ENCODE measurements at regions not wholly inside any gene's neighbourhood (a gene's known extent, or its start where the extent isn't known, plus 50 kb on each side); places are given as distances from the start of the nearest gene placed in this dataset.
"Not testable (repeated sequence)": the region's sequence is repeated elsewhere in the genome, so short reads cannot be mapped to it uniquely, and the experiment has no call there.

GRCh38 chr7:115585015-115585718 is 445.4 kb downstream of the TFEC start:
- Mint-ChIP-seq H3K4me1 (no peaks in the 10 kb centered on the region), H3K36me3 (no peaks in the 10 kb centered on the region), H3K27me3 (no peaks in the 10 kb centered on the region), H3K27ac (no peak overlapping the region), H3K9me3 (no peaks in the 10 kb centered on the region), H3K4me3 (no peak overlapping the region)

GRCh38 chr7:115582956-115583355 is 447.6 kb downstream of the TFEC start:
- no peaks in the 10 kb centered on the region for H3K36me3 Mint-ChIP-seq
- H3K27ac Mint-ChIP-seq = no peak overlapping the region
- no peaks in the 10 kb centered on the region for H3K9me3 Mint-ChIP-seq

GRCh38 chr7:115578576-115578975 is 452.0 kb downstream of the TFEC start:
- H3K27me3 Mint-ChIP-seq = no peaks in the 10 kb centered on the region
- H3K36me3 Mint-ChIP-seq = no peaks in the 10 kb centered on the region
- no peak overlapping the region for H3K27ac Mint-ChIP-seq
- no peaks in the 10 kb centered on the region for H3K9me3 Mint-ChIP-seq
- no peaks in the 10 kb centered on the region for H3K4me1 Mint-ChIP-seq
- H3K4me3 Mint-ChIP-seq = no peak overlapping the region

More at GRCh38 chr7:115582956-115583355, 447.6 kb downstream of the TFEC start:
- Mint-ChIP-seq H3K4me3 (no peak overlapping the region), H3K4me1 (no peaks in the 10 kb centered on the region), H3K27me3 (no peaks in the 10 kb centered on the region)

- Mint-ChIP-seq H3K27me3 (no peaks in the 10 kb centered on the region), H3K27ac (no peak overlapping the region), H3K36me3 (no peaks in the 10 kb centered on the region), H3K4me3 (no peak overlapping the region), H3K9me3 (no peaks in the 10 kb centered on the region), H3K4me1 (no peaks in the 10 kb centered on the region)
Measured at GRCh38 chr7:115574681-115575291, 455.8 kb downstream of the TFEC start.

- Mint-ChIP-seq H3K36me3 (no peaks in the 10 kb centered on the region), H3K4me1 (no peaks in the 10 kb centered on the region), H3K27ac (no peak overlapping the region), H3K9me3 (no peaks in the 10 kb centered on the region), H3K27me3 (no peaks in the 10 kb centered on the region), H3K4me3 (no peak overlapping the region)
Measured at GRCh38 chr7:115572111-115572510, 458.5 kb downstream of the TFEC start.

GRCh38 chr7:115561335-115562110 is 469.0 kb downstream of the TFEC start:
- Mint-ChIP-seq H3K27ac (no peak overlapping the region), H3K4me3 (no peak overlapping the region), H3K4me1 (no peaks in the 10 kb centered on the region), H3K27me3 (peaks cover 1% of the 10 kb centered on the region), H3K9me3 (no peaks in the 10 kb centered on the region), H3K36me3 (no peaks in the 10 kb centered on the region)

GRCh38 chr7:115559877-115560276 is 470.7 kb downstream of the TFEC start:
- Mint-ChIP-seq H3K4me1 (no peaks in the 10 kb centered on the region), H3K9me3 (no peaks in the 10 kb centered on the region), H3K27me3 (peaks cover 1% of the 10 kb centered on the region), H3K36me3 (no peaks in the 10 kb centered on the region), H3K4me3 (no peak overlapping the region), H3K27ac (no peak overlapping the region)

- no peaks in the 10 kb centered on the region for H3K9me3 Mint-ChIP-seq
Measured at GRCh38 chr7:115558161-115558560, 472.4 kb downstream of the TFEC start.

GRCh38 chr7:115557296-115557695 is 473.3 kb downstream of the TFEC start:
- not testable (repeated sequence) for H3K9me3 Mint-ChIP-seq, H3K27me3 Mint-ChIP-seq, H3K36me3 Mint-ChIP-seq, H3K4me3 Mint-ChIP-seq, H3K27ac Mint-ChIP-seq, H3K4me1 Mint-ChIP-seq

More at GRCh38 chr7:115558161-115558560, 472.4 kb downstream of the TFEC start:
- no peak overlapping the region for H3K4me3 Mint-ChIP-seq
- no peaks in the 10 kb centered on the region for H3K36me3 Mint-ChIP-seq
- H3K27ac Mint-ChIP-seq = no peak overlapping the region
- no peaks in the 10 kb centered on the region for H3K27me3 Mint-ChIP-seq
- no peaks in the 10 kb centered on the region for H3K4me1 Mint-ChIP-seq

GRCh38 chr7:115552766-115553165 is 477.8 kb downstream of the TFEC start:
- Mint-ChIP-seq H3K27me3 (peaks cover 1% of the 10 kb centered on the region), H3K9me3 (no peaks in the 10 kb centered on the region), H3K36me3 (no peaks in the 10 kb centered on the region), H3K4me3 (no peak overlapping the region), H3K4me1 (no peaks in the 10 kb centered on the region), H3K27ac (no peak overlapping the region)

- Mint-ChIP-seq H3K4me3 (no peak overlapping the region), H3K27ac (no peak overlapping the region), H3K4me1 (no peaks in the 10 kb centered on the region), H3K36me3 (no peaks in the 10 kb centered on the region), H3K9me3 (no peaks in the 10 kb centered on the region), H3K27me3 (peaks cover 1% of the 10 kb centered on the region)
Measured at GRCh38 chr7:115549910-115550309, 480.7 kb downstream of the TFEC start.

- Mint-ChIP-seq H3K36me3 (no peaks in the 10 kb centered on the region), H3K27ac (no peak overlapping the region), H3K4me3 (no peak overlapping the region), H3K9me3 (no peaks in the 10 kb centered on the region), H3K27me3 (peaks cover 1% of the 10 kb centered on the region), H3K4me1 (no peaks in the 10 kb centered on the region)
Measured at GRCh38 chr7:115548756-115549155, 481.8 kb downstream of the TFEC start.

GRCh38 chr7:115546790-115547189 is 483.8 kb downstream of the TFEC start:
- Mint-ChIP-seq H3K27me3 (peaks cover 4% of the 10 kb centered on the region), H3K4me1 (no peaks in the 10 kb centered on the region), H3K27ac (no peak overlapping the region), H3K4me3 (no peak overlapping the region), H3K9me3 (no peaks in the 10 kb centered on the region), H3K36me3 (no peaks in the 10 kb centered on the region)

- Mint-ChIP-seq H3K27me3 (peaks cover 3% of the 10 kb centered on the region), H3K27ac (no peak overlapping the region), H3K9me3 (no peaks in the 10 kb centered on the region), H3K4me3 (no peak overlapping the region), H3K4me1 (no peaks in the 10 kb centered on the region), H3K36me3 (no peaks in the 10 kb centered on the region)
Measured at GRCh38 chr7:115533785-115534184, 496.8 kb downstream of the TFEC start.

GRCh38 chr7:115526278-115526677 is 504.3 kb downstream of the TFEC start:
- peaks cover 9% of the 10 kb centered on the region for H3K9me3 Mint-ChIP-seq
- no peak overlapping the region for H3K27ac Mint-ChIP-seq
- no peaks in the 10 kb centered on the region for H3K36me3 Mint-ChIP-seq
- no peaks in the 10 kb centered on the region for H3K4me1 Mint-ChIP-seq
- H3K4me3 Mint-ChIP-seq = no peak overlapping the region
- H3K27me3 Mint-ChIP-seq = no peaks in the 10 kb centered on the region

- Mint-ChIP-seq H3K9me3 (peaks cover 9% of the 10 kb centered on the region), H3K4me3 (no peak overlapping the region), H3K27me3 (no peaks in the 10 kb centered on the region), H3K4me1 (no peaks in the 10 kb centered on the region), H3K36me3 (no peaks in the 10 kb centered on the region), H3K27ac (no peak overlapping the region)
Measured at GRCh38 chr7:115522174-115522573, 508.4 kb downstream of the TFEC start.

All from activated naive CD4-positive, alpha-beta T cell treated with anti-CD3 and anti-CD28 coated beads, Interleukin-2, amount 50 U/mL, for 24 hours (primary cell).